ENCODE measurements at regions not wholly inside any gene's neighbourhood (a gene's known extent, or its start where the extent isn't known, plus 50 kb on each side); places are given as distances from the start of the nearest gene placed in this dataset.
"Not testable (repeated sequence)": the region's sequence is repeated elsewhere in the genome, so short reads cannot be mapped to it uniquely, and the experiment has no call there.

GRCh38 chr14:56449670-56450213 lies 129.9 kb upstream of the TMEM260 start:
- H3K4me1 ChIP-seq (ENCODE audit: control insufficient read depth in 2 of 2, insufficient read depth in 2 of 2, low read length in 2 of 2) = no peaks in the 10 kb centered on the region
- CTCF ChIA-PET = interaction anchor here (0.8 kb wide), 1 partner anchor 25 kb away, joined by 4 read pairs; no protein-coding TSS in a partner anchor
- DNase-seq (no peak), ATAC-seq (ENCODE audit: low read depth) (no peak)
- no peak overlapping the region for H3K4me2 ChIP-seq (replicated peaks; ENCODE audit: low read depth, low read length, poor library complexity, severe bottlenecking)
- H2AFZ ChIP-seq (ENCODE audit: insufficient read depth, low read depth, low read length, poor library complexity, severe bottlenecking) = no peak overlapping the region
- POLR2A ChIA-PET = no interaction called here
- H3K36me3 ChIP-seq (replicated peaks in 1 of 2; ENCODE audit: control extremely low read depth in 1 of 2, control insufficient read depth in 1 of 2, extremely low read depth in 1 of 2, insufficient read depth in 2 of 2, low read length in 1 of 2) = no peaks in the 10 kb centered on the region
- no peak overlapping the region for H3K9ac ChIP-seq (ENCODE audit: low read length)
- Mint-ChIP-seq H3K4me3 (no peak overlapping the region), H3K27ac (no peak overlapping the region), H3K27me3 (peaks cover 28% of the 10 kb centered on the region), H3K4me1 (no peaks in the 10 kb centered on the region), H3K9me3 (ENCODE audit: insufficient read depth) (no peaks in the 10 kb centered on the region)
- H4K20me1 ChIP-seq (ENCODE audit: control insufficient read depth, insufficient read depth, low read length, poor library complexity, severe bottlenecking) = no peaks in the 10 kb centered on the region
- no CpG with 5 or more reads among the region's 2 CpGs for whole genome bisulfite sequencing (ENCODE audit: insufficient coverage)
- H3K27ac ChIP-seq (ENCODE audit: low read length in 2 of 2) = no peak overlapping the region
- H3K4me3 ChIP-seq (ENCODE audit: control extremely low read depth in 1 of 5, extremely low read depth in 1 of 5, insufficient read depth in 1 of 5, low read depth in 2 of 5, low read length in 4 of 5) = no peak overlapping the region
- intact Hi-C loops (cut with micrococcal nuclease) = no loop called here
- no peak for TF ChIP-seq EZH2 (IDR thresholded peaks at IDR 0.05; ENCODE audit: borderline replicate concordance, insufficient read depth, low read depth, low read length, poor library complexity, severe bottlenecking)
- no peak for TF ChIP-seq CTCF (IDR thresholded peaks at IDR 0.05)
- H3K79me2 ChIP-seq (ENCODE audit: control insufficient read depth, insufficient read depth, low read length) = no peaks in the 10 kb centered on the region
- H3K9me3 ChIP-seq (ENCODE audit: control extremely low read depth in 1 of 3, control insufficient read depth in 2 of 3, insufficient read depth in 1 of 3, low read length in 2 of 3) = peaks cover 0 to 15% (median 0%) of the 10 kb centered on the region in 3 donors
- H3K27me3 ChIP-seq (replicated peaks in 1 of 4; ENCODE audit: control extremely low read depth in 1 of 4, control insufficient read depth in 3 of 4, insufficient read depth in 4 of 4, low read length in 3 of 4) = peaks cover 0 to 9% (median 0%) of the 10 kb centered on the region in 4 experiments

- DNase-seq = no peak
- POLR2A ChIA-PET = no interaction called here
- no peak overlapping the region for H3K27ac Mint-ChIP-seq
- no peak overlapping the region for H3K4me3 Mint-ChIP-seq
- no peak overlapping the region for H2AFZ ChIP-seq (ENCODE audit: insufficient read depth, low read depth, low read length, poor library complexity, severe bottlenecking)
- H3K4me1 ChIP-seq (ENCODE audit: control insufficient read depth in 2 of 2, insufficient read depth in 2 of 2, low read length in 2 of 2) = no peaks in the 10 kb centered on the region
- H3K9me3 Mint-ChIP-seq (ENCODE audit: insufficient read depth) = no peaks in the 10 kb centered on the region
- WGBS (ENCODE audit: insufficient coverage) = 87% methylated on average over 6 of the region's 6 CpGs
- no peak overlapping the region for H3K4me3 ChIP-seq (ENCODE audit: control extremely low read depth in 1 of 5, extremely low read depth in 1 of 5, insufficient read depth in 1 of 5, low read depth in 2 of 5, low read length in 4 of 5)
- CTCF ChIA-PET = no interaction called here
- H3K36me3 ChIP-seq (replicated peaks in 1 of 2; ENCODE audit: control extremely low read depth in 1 of 2, control insufficient read depth in 1 of 2, extremely low read depth in 1 of 2, insufficient read depth in 2 of 2, low read length in 1 of 2) = no peaks in the 10 kb centered on the region
- peaks cover 47% of the 10 kb centered on the region for H3K27me3 Mint-ChIP-seq
- H3K27ac ChIP-seq (ENCODE audit: low read length in 2 of 2) = no peak overlapping the region
- no peaks in the 10 kb centered on the region for H3K4me1 Mint-ChIP-seq
- TF ChIP-seq CTCF (IDR thresholded peaks at IDR 0.05) (no peak), EZH2 (IDR thresholded peaks at IDR 0.05; ENCODE audit: borderline replicate concordance, insufficient read depth, low read depth, low read length, poor library complexity, severe bottlenecking) (no peak)
- H3K79me2 ChIP-seq (ENCODE audit: control insufficient read depth, insufficient read depth, low read length) = no peaks in the 10 kb centered on the region
- no peaks in the 10 kb centered on the region for H4K20me1 ChIP-seq (ENCODE audit: control insufficient read depth, insufficient read depth, low read length, poor library complexity, severe bottlenecking)
- intact Hi-C loops (cut with micrococcal nuclease) = no loop called here
- no peak for ATAC-seq (ENCODE audit: low read depth)
- no peak overlapping the region for H3K4me2 ChIP-seq (replicated peaks; ENCODE audit: low read depth, low read length, poor library complexity, severe bottlenecking)
- H3K9me3 ChIP-seq (ENCODE audit: control extremely low read depth in 1 of 3, control insufficient read depth in 2 of 3, insufficient read depth in 1 of 3, low read length in 2 of 3) = peaks cover 0 to 15% (median 0%) of the 10 kb centered on the region in 3 donors
- H3K9ac ChIP-seq (ENCODE audit: low read length) = no peak overlapping the region
- peaks cover 0 to 9% (median 0%) of the 10 kb centered on the region in 4 experiments for H3K27me3 ChIP-seq (replicated peaks in 1 of 4; ENCODE audit: control extremely low read depth in 1 of 4, control insufficient read depth in 3 of 4, insufficient read depth in 4 of 4, low read length in 3 of 4)
These were observed 126.7 kb upstream of the TMEM260 start for GRCh38 chr14:56452940-56453339.

- H3K4me3 ChIP-seq (ENCODE audit: control extremely low read depth in 1 of 5, extremely low read depth in 1 of 5, insufficient read depth in 1 of 5, low read depth in 2 of 5, low read length in 4 of 5); ATAC-seq (ENCODE audit: low read depth); POLR2A ChIA-PET; H3K4me2 ChIP-seq (replicated peaks; ENCODE audit: low read depth, low read length, poor library complexity, severe bottlenecking); H3K79me2 ChIP-seq (ENCODE audit: control insufficient read depth, insufficient read depth, low read length); H3K27ac ChIP-seq (ENCODE audit: low read length in 2 of 2); H3K9ac ChIP-seq (ENCODE audit: low read length); H3K9me3 ChIP-seq (ENCODE audit: control extremely low read depth in 1 of 3, control insufficient read depth in 2 of 3, insufficient read depth in 1 of 3, low read length in 2 of 3); H3K9me3 Mint-ChIP-seq (ENCODE audit: insufficient read depth); H4K20me1 ChIP-seq (ENCODE audit: control insufficient read depth, insufficient read depth, low read length, poor library complexity, severe bottlenecking); H3K27ac Mint-ChIP-seq; H3K4me1 Mint-ChIP-seq; H2AFZ ChIP-seq (ENCODE audit: insufficient read depth, low read depth, low read length, poor library complexity, severe bottlenecking); DNase-seq; H3K4me3 Mint-ChIP-seq; H3K4me1 ChIP-seq (ENCODE audit: control insufficient read depth in 2 of 2, insufficient read depth in 2 of 2, low read length in 2 of 2); intact Hi-C loops (cut with micrococcal nuclease); H3K36me3 ChIP-seq (replicated peaks in 1 of 2; ENCODE audit: control extremely low read depth in 1 of 2, control insufficient read depth in 1 of 2, extremely low read depth in 1 of 2, insufficient read depth in 2 of 2, low read length in 1 of 2); H3K27me3 ChIP-seq (replicated peaks in 1 of 4; ENCODE audit: control extremely low read depth in 1 of 4, control insufficient read depth in 3 of 4, insufficient read depth in 4 of 4, low read length in 3 of 4); CTCF ChIA-PET: not testable (repeated sequence)
- H3K27me3 Mint-ChIP-seq = peaks cover 39% of the 10 kb centered on the region
- 100% methylated on average over 3 of the region's 3 CpGs for WGBS (ENCODE audit: insufficient coverage)
These were observed 124.9 kb upstream of the TMEM260 start for GRCh38 chr14:56454680-56455079.
